Neural progenitor cell (in vitro differentiated cells): ENCODE measurements at regions not wholly inside any gene's neighbourhood (a gene's known extent, or its start where the extent isn't known, plus 50 kb on each side); places are given as distances from the start of the nearest gene placed in this dataset.

Source experiments
- DNase-seq: peaks from one replicate; pipeline ENCODE4 v3.0.0-alpha.2; 2016; ENCODE audit warnings: low spot score
- H2AFZ ChIP-seq: fragments of 200-600 bp; sonication (generic); replicated peaks from 2 replicates; pipeline ENCODE4 v1.6.1; 2016; ENCODE audit warnings: antibody characterized with exemption
- H3F3A ChIP-seq: fragments of 200-600 bp; sonication (generic); 2 replicates; pipeline ENCODE4 v1.6.1; 2016; ENCODE audit warnings: antibody characterized with exemption, low read depth
- H3K27ac ChIP-seq: fragments of 200-600 bp; sonication (generic); 2 replicates; pipeline ENCODE4 v1.5.1; 2016; ENCODE audit warnings: mild to moderate bottlenecking
- H3K27me3 ChIP-seq: fragments of 200-600 bp; sonication (generic); 2 replicates; pipeline ENCODE4 v1.6.1; 2016; ENCODE audit warnings: mild to moderate bottlenecking, moderate library complexity
- H3K36me3 ChIP-seq: fragments of 200-600 bp; sonication (generic); 2 replicates; pipeline ENCODE4 v1.5.1; 2016
- H3K4me1 ChIP-seq: fragments of 200-600 bp; sonication (generic); 2 replicates; pipeline ENCODE4 v1.6.1; 2016; ENCODE audit warnings: mixed run types
- H3K4me2 ChIP-seq: fragments of 200-600 bp; sonication (generic); 2 replicates; pipeline ENCODE4 v1.6.1; 2016
- H3K4me3 ChIP-seq: fragments of 200-600 bp; sonication (generic); 2 replicates; pipeline ENCODE4 v1.5.1; 2016
- H3K79me2 ChIP-seq: fragments of 200-600 bp; sonication (generic); 2 replicates; pipeline ENCODE4 v1.6.1; 2016; ENCODE audit warnings: low read depth
- H3K9ac ChIP-seq: fragments of 200-600 bp; sonication (generic); 2 replicates; pipeline ENCODE4 v1.6.1; 2016
- H3K9me3 ChIP-seq: fragments of 200-600 bp; sonication (generic); 2 replicates; pipeline ENCODE4 v1.5.1; 2016; ENCODE audit warnings: low read depth
- H4K20me1 ChIP-seq: fragments of 200-600 bp; sonication (generic); 2 replicates; pipeline ENCODE4 v1.6.1; 2016; ENCODE audit warnings: low read depth
- H3K27ac Mint-ChIP-seq: 3 replicates; pipeline ENCODE4 v1.8.0; 2021; ENCODE audit warnings: mixed read lengths
- H3K27me3 Mint-ChIP-seq: 2 replicates; pipeline ENCODE4 v1.8.0; 2022; ENCODE audit warnings: low read depth, mild to moderate bottlenecking, inconsistent platforms, moderate library complexity, mixed read lengths; ENCODE audit not compliant: insufficient read depth
- H3K36me3 Mint-ChIP-seq: 3 replicates; pipeline ENCODE4 v1.8.0; 2021; ENCODE audit warnings: mixed read lengths
- H3K4me1 Mint-ChIP-seq: 3 replicates; pipeline ENCODE4 v1.8.0; 2021; ENCODE audit warnings: mixed read lengths
- H3K4me3 Mint-ChIP-seq: 3 replicates; pipeline ENCODE4 v1.8.0; 2021; ENCODE audit warnings: mild to moderate bottlenecking, moderate library complexity, mixed read lengths
- H3K9me3 Mint-ChIP-seq: 3 replicates; pipeline ENCODE4 v1.8.0; 2020; ENCODE audit warnings: mixed read lengths
- EZH2 ChIP-seq: fragments of 200-600 bp; sonication (generic); IDR thresholded peaks from 2 replicates; pipeline ENCODE4 v1.6.1; 2017; ENCODE audit warnings: antibody characterized with exemption, mild to moderate bottlenecking, moderate library complexity
- EZH2phosphoT487 ChIP-seq: fragments of 200-600 bp; sonication (generic); IDR thresholded peaks from 2 replicates; pipeline ENCODE4 v1.6.1; 2017; ENCODE audit warnings: antibody characterized with exemption
- TF ChIP-seq, protein P1 (sequence below): fragments of 200-600 bp; sonication (generic); IDR thresholded peaks from 2 replicates; pipeline ENCODE4 v1.5.1; 2017; ENCODE audit warnings: antibody characterized with exemption, mild to moderate bottlenecking

DNA sequence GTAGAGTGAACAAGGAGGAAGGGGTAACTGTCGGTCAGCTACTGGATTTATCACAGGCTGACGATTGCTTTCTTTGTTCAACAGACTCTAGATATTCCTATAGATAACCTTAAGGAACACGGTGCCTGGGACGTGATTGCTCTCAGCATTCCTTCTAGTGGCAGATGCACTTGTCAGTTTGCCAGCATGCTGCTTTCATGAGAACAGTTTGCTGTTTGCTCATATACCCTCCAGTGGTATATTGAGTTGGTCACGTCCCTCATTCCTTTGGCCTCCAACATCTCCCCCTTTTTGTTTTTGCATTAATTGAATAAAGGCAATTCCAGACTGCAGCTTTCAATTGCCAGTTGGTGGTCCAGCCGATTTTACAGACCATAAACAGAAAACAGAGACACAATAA, 76.8 kb upstream of the BTN3A2 start:
- H3K4me3 Mint-ChIP-seq, result no peak overlapping the region
- peaks cover 4% of the 10 kb centered on the region for H3K36me3 Mint-ChIP-seq
- peaks cover 6% of the 10 kb centered on the region for H3K9me3 Mint-ChIP-seq
- Histone ChIP-seq H3K27ac (no peak overlapping the region), H3K4me2 (no peak overlapping the region), H3K9me3 (no peaks in the 10 kb centered on the region), H3F3A (peaks cover 23% of the 10 kb centered on the region), H3K27me3 (no peaks in the 10 kb centered on the region), H3K4me1 (no peaks in the 10 kb centered on the region), H3K9ac (no peak overlapping the region), H3K79me2 (peaks cover 18% of the 10 kb centered on the region), H3K36me3 (no peaks in the 10 kb centered on the region), H3K4me3 (no peak overlapping the region), H2AFZ (no peak overlapping the region), H4K20me1 (no peaks in the 10 kb centered on the region)
- H3K27me3 Mint-ChIP-seq, result peaks cover 12% of the 10 kb centered on the region
- H3K4me1 Mint-ChIP-seq, result peaks cover 28% of the 10 kb centered on the region
- no peak overlapping the region for H3K27ac Mint-ChIP-seq
- DNase-seq, result no peak
- no peak for TF ChIP-seq EZH2

DNA sequence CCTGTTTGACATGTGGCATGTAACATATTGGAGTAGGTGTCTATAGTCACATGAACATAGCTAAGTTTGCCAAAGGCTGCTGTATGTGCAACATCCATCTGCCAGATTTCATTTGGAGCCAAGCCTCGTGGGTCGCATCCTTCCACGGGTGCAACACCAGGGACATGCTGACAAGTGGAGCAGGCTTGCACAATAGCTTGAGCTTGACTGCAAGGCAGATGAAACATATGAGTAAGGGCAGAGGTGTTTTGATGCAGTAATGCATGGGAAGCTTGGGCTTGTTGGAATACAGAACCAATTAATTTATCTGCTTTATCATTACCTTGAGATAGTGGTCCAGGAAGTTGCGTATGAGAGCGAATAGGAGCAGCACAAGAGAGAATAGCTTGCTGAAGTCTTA, 74.1 kb upstream of the BTN3A2 start:
- Histone ChIP-seq H3F3A (peaks cover 9% of the 10 kb centered on the region), H3K27ac (no peak overlapping the region), H3K4me3 (no peak overlapping the region), H3K79me2 (no peaks in the 10 kb centered on the region), H3K4me1 (no peaks in the 10 kb centered on the region), H3K9ac (no peak overlapping the region), H3K27me3 (no peaks in the 10 kb centered on the region), H4K20me1 (no peaks in the 10 kb centered on the region), H3K36me3 (no peaks in the 10 kb centered on the region), H2AFZ (no peak overlapping the region), H3K9me3 (no peaks in the 10 kb centered on the region), H3K4me2 (no peak overlapping the region)
- TF ChIP-seq EZH2, result no peak
- TF ChIP-seq, protein P1, sequence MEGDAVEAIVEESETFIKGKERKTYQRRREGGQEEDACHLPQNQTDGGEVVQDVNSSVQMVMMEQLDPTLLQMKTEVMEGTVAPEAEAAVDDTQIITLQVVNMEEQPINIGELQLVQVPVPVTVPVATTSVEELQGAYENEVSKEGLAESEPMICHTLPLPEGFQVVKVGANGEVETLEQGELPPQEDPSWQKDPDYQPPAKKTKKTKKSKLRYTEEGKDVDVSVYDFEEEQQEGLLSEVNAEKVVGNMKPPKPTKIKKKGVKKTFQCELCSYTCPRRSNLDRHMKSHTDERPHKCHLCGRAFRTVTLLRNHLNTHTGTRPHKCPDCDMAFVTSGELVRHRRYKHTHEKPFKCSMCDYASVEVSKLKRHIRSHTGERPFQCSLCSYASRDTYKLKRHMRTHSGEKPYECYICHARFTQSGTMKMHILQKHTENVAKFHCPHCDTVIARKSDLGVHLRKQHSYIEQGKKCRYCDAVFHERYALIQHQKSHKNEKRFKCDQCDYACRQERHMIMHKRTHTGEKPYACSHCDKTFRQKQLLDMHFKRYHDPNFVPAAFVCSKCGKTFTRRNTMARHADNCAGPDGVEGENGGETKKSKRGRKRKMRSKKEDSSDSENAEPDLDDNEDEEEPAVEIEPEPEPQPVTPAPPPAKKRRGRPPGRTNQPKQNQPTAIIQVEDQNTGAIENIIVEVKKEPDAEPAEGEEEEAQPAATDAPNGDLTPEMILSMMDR, result no peak
- TF ChIP-seq EZH2phosphoT487, result no peak
- Mint-ChIP-seq H3K4me1 (peaks cover 32% of the 10 kb centered on the region), H3K27me3 (peaks cover 8% of the 10 kb centered on the region), H3K27ac (no peak overlapping the region), H3K36me3 (peaks cover 4% of the 10 kb centered on the region), H3K9me3 (peaks cover 6% of the 10 kb centered on the region), H3K4me3 (no peak overlapping the region)
- DNase-seq, result no peak

DNA sequence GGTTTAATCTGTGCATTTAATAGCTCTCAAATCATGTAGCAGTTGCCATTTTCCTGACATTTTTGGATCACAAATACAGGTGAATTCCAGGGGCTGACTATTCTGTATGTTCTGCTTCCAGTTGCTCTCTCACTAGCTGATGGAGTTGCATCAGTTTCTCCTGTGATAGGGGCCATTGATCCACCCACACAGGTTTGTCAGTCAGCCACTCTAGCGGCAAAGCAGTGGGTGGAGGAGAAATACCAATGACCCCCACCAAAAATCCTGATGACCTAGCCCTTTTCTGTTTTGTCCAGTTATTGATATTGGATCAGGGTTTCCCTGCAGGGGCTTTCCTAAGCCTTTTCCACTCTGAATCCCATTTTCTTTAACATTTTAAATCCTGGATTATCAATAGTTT, 72.3 kb upstream of the BTN3A2 start:
- no peak overlapping the region for H3K9ac ChIP-seq
- no peak overlapping the region for H3K27ac ChIP-seq
- Mint-ChIP-seq H3K27ac (no peak overlapping the region), H3K4me3 (peak overlapping the region; percentile 25), H3K36me3 (no peaks in the 10 kb centered on the region), H3K9me3 (no peaks in the 10 kb centered on the region), H3K27me3 (peaks cover 2% of the 10 kb centered on the region), H3K4me1 (peaks cover 26% of the 10 kb centered on the region)
- no peaks in the 10 kb centered on the region for H3K27me3 ChIP-seq
- no peaks in the 10 kb centered on the region for H3K79me2 ChIP-seq
- H3K4me3 ChIP-seq, result no peak overlapping the region
- DNase-seq, result no peak
- no peaks in the 10 kb centered on the region for H4K20me1 ChIP-seq
- no peak overlapping the region for H2AFZ ChIP-seq
- no peaks in the 10 kb centered on the region for H3K4me1 ChIP-seq
- no peak overlapping the region for H3K4me2 ChIP-seq
- TF ChIP-seq, protein P1, result no peak
- TF ChIP-seq EZH2phosphoT487 (no peak), EZH2 (no peak)
- no peaks in the 10 kb centered on the region for H3K36me3 ChIP-seq
- peaks cover 8% of the 10 kb centered on the region for H3F3A ChIP-seq
- H3K9me3 ChIP-seq, result no peaks in the 10 kb centered on the region

DNA sequence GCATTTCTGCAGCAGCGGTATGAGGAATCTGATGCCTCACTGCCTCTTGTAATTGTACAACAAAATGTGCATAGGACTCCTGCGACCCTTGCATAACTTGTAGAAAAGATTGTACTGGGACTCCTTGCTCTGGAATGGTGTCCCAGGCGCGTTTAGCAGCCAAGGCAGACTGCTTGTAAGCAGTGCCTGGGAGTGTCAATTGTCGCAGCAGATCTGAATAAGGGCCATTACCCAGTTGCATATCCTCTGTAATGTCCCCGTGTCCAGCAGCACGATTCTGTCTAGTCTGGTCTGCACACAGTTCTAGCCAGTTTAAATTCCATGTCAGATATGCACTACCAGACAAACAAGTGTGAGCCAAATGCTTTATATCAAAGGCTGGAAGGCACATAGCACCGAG, 70.7 kb upstream of the BTN3A2 start:
- no peaks in the 10 kb centered on the region for H3K9me3 Mint-ChIP-seq
- H3F3A ChIP-seq, result peaks cover 8% of the 10 kb centered on the region
- H3K36me3 ChIP-seq, result no peaks in the 10 kb centered on the region
- H3K4me3 Mint-ChIP-seq, result peak overlapping the region; percentile 54
- H3K27me3 ChIP-seq, result no peaks in the 10 kb centered on the region
- H3K9ac ChIP-seq, result no peak overlapping the region
- no peak overlapping the region for H3K27ac Mint-ChIP-seq
- DNase-seq, result no peak
- H3K27ac ChIP-seq, result no peak overlapping the region
- no peaks in the 10 kb centered on the region for H3K79me2 ChIP-seq
- H3K4me3 ChIP-seq, result no peak overlapping the region
- H2AFZ ChIP-seq, result no peak overlapping the region
- H3K4me2 ChIP-seq, result no peak overlapping the region
- H3K9me3 ChIP-seq, result no peaks in the 10 kb centered on the region
- no peaks in the 10 kb centered on the region for H4K20me1 ChIP-seq
- H3K4me1 Mint-ChIP-seq, result peaks cover 26% of the 10 kb centered on the region
- H3K36me3 Mint-ChIP-seq, result no peaks in the 10 kb centered on the region
- peaks cover 3% of the 10 kb centered on the region for H3K27me3 Mint-ChIP-seq
- no peaks in the 10 kb centered on the region for H3K4me1 ChIP-seq
- TF ChIP-seq, protein P1, result no peak
- TF ChIP-seq EZH2 (no peak), EZH2phosphoT487 (no peak)
